K562 (cell line): ENCODE measurements at regions not wholly inside any gene's neighbourhood (a gene's known extent, or its start where the extent isn't known, plus 50 kb on each side); places are given as distances from the start of the nearest gene placed in this dataset.

Experiments used
- ATAC-seq: fragments of 200-7000 bp; cut with Tn5 transposase; 3 replicates; pipeline ENCODE4 v1.9.1; 2020; ENCODE audit warnings: moderate library complexity
- BruUV-seq: library from RNA; stranded (reverse); fragments of 400-500 nt; replicated peaks from 2 replicates; lab custom pipeline; 2021; lab: Mats Ljungman, UMichigan
- CTCF ChIA-PET: fragments of 300-600 bp; formaldehyde crosslinking; extraction: SDS; loops from one replicate; lab custom pipeline; 2021; ENCODE audit warnings: low intra/inter-chr PET ratio; lab: Yijun Ruan, JAX
- POLR2A ChIA-PET: fragments of 300-600, 350-650 bp; sonication (Branson Sonifier 250); formaldehyde crosslinking; extraction: SDS; loops from one replicate; lab custom pipeline; 2021; ENCODE audit warnings: antibody characterized with exemption, inconsistent platforms; lab: Yijun Ruan, JAX
- DNase-seq, 4 experiments: peaks; one replicate each; pipeline versions ENCODE4 v3.0.0 to v3.0.0-alpha.2; 2011 to 2018; ENCODE audit warnings: low spot score in 3 of 4, mixed read lengths in 3 of 4; ENCODE audit errors: extremely low read depth in 1 of 4
- FAIRE-seq: peaks from 2 replicates; lab custom pipeline; 2011; peaks lifted over from hg19 to GRCh38; lab: Jason Lieb, UNC
- H2AFZ ChIP-seq: 2 replicates; pipeline ENCODE4 v1.6.0; 2011; ENCODE audit warnings: low read depth, low read length, control low read depth, inconsistent platforms
- H3K27ac ChIP-seq: fragments of 200-600 bp; 3 replicates; pipeline ENCODE4 v1.8.0; 2011; ENCODE audit warnings: low read depth, mild to moderate bottlenecking, control low read depth, inconsistent platforms, low read length, moderate library complexity, mixed read lengths; ENCODE audit errors: extremely low read depth
- H3K27me3 ChIP-seq, 2 experiments: fragments of 300-600 bp in 1 of 2; 2 replicates in 1 of 2; 3 replicates in 1 of 2; pipeline versions ENCODE4 v1.6.0 to v1.8.0; 2011; ENCODE audit warnings: inconsistent platforms in 2 of 2, low read length in 2 of 2, mild to moderate bottlenecking in 1 of 2, mixed read lengths in 1 of 2, moderate library complexity in 1 of 2; ENCODE audit not compliant: control insufficient read depth in 2 of 2, insufficient read depth in 2 of 2
- H3K36me3 ChIP-seq: fragments of 300-600 bp; 3 replicates; pipeline ENCODE4 v1.8.0; 2011; ENCODE audit warnings: mild to moderate bottlenecking, low read length, inconsistent platforms; ENCODE audit not compliant: control insufficient read depth, insufficient read depth
- H3K4me1 ChIP-seq, 2 experiments: fragments of 200-600 bp in 1 of 2; replicated peaks in 1 of 2; 2 replicates in 1 of 2; 3 replicates in 1 of 2; pipeline versions ENCODE4 v1.5.1 to v1.8.0; 2011; ENCODE audit warnings: inconsistent platforms in 2 of 2, low read length in 2 of 2, mild to moderate bottlenecking in 1 of 2, mixed read lengths in 1 of 2, moderate library complexity in 1 of 2; ENCODE audit not compliant: control insufficient read depth in 2 of 2, insufficient read depth in 2 of 2
- H3K4me2 ChIP-seq: 2 replicates; pipeline ENCODE4 v1.6.1; 2011; ENCODE audit warnings: low read length, control low read depth, inconsistent platforms, mixed read lengths; ENCODE audit not compliant: insufficient read depth
- H3K4me3 ChIP-seq: fragments of 200-600 bp; sonication (generic), shearing (Covaris generic); 2 replicates; pipeline ENCODE4 v1.5.1; 2016; ENCODE audit warnings: control low read depth, inconsistent platforms
- H3K79me2 ChIP-seq: fragments of 200-600 bp; 3 replicates; pipeline ENCODE4 v1.8.0; 2011; ENCODE audit warnings: low read length, inconsistent platforms; ENCODE audit not compliant: control insufficient read depth, insufficient read depth
- H3K9ac ChIP-seq, 2 experiments: 2 replicates each; pipeline versions ENCODE4 v1.6.0 to v1.6.1; 2011; ENCODE audit warnings: low read depth in 2 of 2, low read length in 2 of 2, control low read depth in 1 of 2, inconsistent platforms in 1 of 2, mild to moderate bottlenecking in 1 of 2, mixed read lengths in 1 of 2; ENCODE audit not compliant: insufficient read depth in 1 of 2
- H3K9me1 ChIP-seq: one replicate; pipeline ENCODE4 v1.6.0; 2011; ENCODE audit warnings: inconsistent platforms, mild to moderate bottlenecking, low read length, moderate library complexity; ENCODE audit not compliant: control insufficient read depth, insufficient read depth
- H3K9me3 ChIP-seq: replicated peaks from 2 replicates; pipeline ENCODE4 v1.5.1; 2011; ENCODE audit warnings: low read depth, low read length, inconsistent platforms; ENCODE audit not compliant: control insufficient read depth, insufficient read depth
- H4K20me1 ChIP-seq: replicated peaks from 2 replicates; pipeline ENCODE4 v1.6.1; 2011; ENCODE audit warnings: low read length, inconsistent platforms, mixed read lengths; ENCODE audit not compliant: control insufficient read depth, insufficient read depth
- FOXA3 ChIP-seq, 2 experiments: fragments of 450-650 bp in 1 of 2; sonication (generic) in 1 of 2; formaldehyde crosslinking; IDR thresholded peaks in 1 of 2; conservative IDR thresholded peaks in 1 of 2; 2 replicates each; pipeline versions ENCODE4 v1.4.0 to v1.8.0; 2020 to 2022; ENCODE audit warnings: mild to moderate bottlenecking in 2 of 2, missing genetic modification reagents in 1 of 2
- GTF2A2 ChIP-seq: IDR thresholded peaks from 2 replicates; pipeline ENCODE4 v1.6.1; 2016; ENCODE audit warnings: mild to moderate bottlenecking, missing genetic modification characterization, missing compliant biosample characterization
- PHB2 ChIP-seq: fragments of 450-650 bp; IDR thresholded peaks from 2 replicates; pipeline ENCODE4 v1.6.1; 2017; ENCODE audit warnings: low read depth
- PHF20 ChIP-seq: fragments of 450-650 bp; IDR thresholded peaks from 2 replicates; pipeline ENCODE4 v1.6.1; 2018; ENCODE audit not compliant: partially characterized antibody
- SLC30A9 ChIP-seq: fragments of 250-450 bp; sonication (Bioruptor Pico); IDR thresholded peaks from 2 replicates; pipeline ENCODE4 v1.8.0; 2022; ENCODE audit warnings: mild to moderate bottlenecking, moderate library complexity
- TRIM24 ChIP-seq, 2 experiments: fragments of 450-650 bp; IDR thresholded peaks; 2 replicates each; pipeline ENCODE4 v1.6.1; 2016
- U2AF1 ChIP-seq: fragments of 200-400 bp; formaldehyde crosslinking; optimal IDR thresholded peaks from 2 replicates; pipeline ENCODE3; 2017; ENCODE audit warnings: mild to moderate bottlenecking, low read depth, low read length, moderate library complexity
- ZNF239 ChIP-seq: fragments of 250-450 bp; sonication (Bioruptor Pico); IDR thresholded peaks from 2 replicates; pipeline ENCODE4 v1.4.0; 2020; ENCODE audit warnings: mild to moderate bottlenecking
- ZNF41 ChIP-seq: fragments of 250-450 bp; sonication (Bioruptor Pico); conservative IDR thresholded peaks from 2 replicates; pipeline ENCODE4 v1.4.0; 2020; ENCODE audit warnings: mild to moderate bottlenecking
- ZNF75A ChIP-seq: fragments of 450-650 bp; formaldehyde crosslinking; IDR thresholded peaks from 2 replicates; pipeline ENCODE4 v1.4.0; 2020; ENCODE audit warnings: mild to moderate bottlenecking
- WGBS: fragments of 100-300 bp; shearing (Covaris generic); methylation state at CpG from one replicate; pipeline ENCODE4 v1.1.6; 2016; ENCODE audit warnings: low coverage, mixed read lengths; ENCODE audit not compliant: insufficient coverage; ENCODE audit errors: missing lambda C conversion rate; 5-methylcytosine and 5-hydroxymethylcytosine counted together
- in situ Hi-C: fragments of 300-500 bp; cut with MboI; formaldehyde crosslinking; loops from 4 replicates; pipeline ENCODE4 v1.15.0; 2018; ENCODE audit warnings: inconsistent platforms, mixed read lengths
- intact Hi-C: fragments of 100-400 bp; cut with micrococcal nuclease; formaldehyde crosslinking; loops from 2 replicates; pipeline ENCODE4 v1.14.2; 2022
- TF ChIP-seq, protein P1 (sequence below): fragments of 450-650 bp; IDR thresholded peaks from 2 replicates; pipeline ENCODE4 v1.6.1; 2016; ENCODE audit warnings: low read depth, mild to moderate bottlenecking, moderate library complexity
- TF ChIP-seq, protein P2 (sequence below): fragments of 450-650 bp; conservative IDR thresholded peaks from 2 replicates; pipeline ENCODE4 v1.6.1; 2016; ENCODE audit warnings: missing genetic modification characterization, low read depth, mild to moderate bottlenecking, control low read depth, missing compliant biosample characterization

DNA sequence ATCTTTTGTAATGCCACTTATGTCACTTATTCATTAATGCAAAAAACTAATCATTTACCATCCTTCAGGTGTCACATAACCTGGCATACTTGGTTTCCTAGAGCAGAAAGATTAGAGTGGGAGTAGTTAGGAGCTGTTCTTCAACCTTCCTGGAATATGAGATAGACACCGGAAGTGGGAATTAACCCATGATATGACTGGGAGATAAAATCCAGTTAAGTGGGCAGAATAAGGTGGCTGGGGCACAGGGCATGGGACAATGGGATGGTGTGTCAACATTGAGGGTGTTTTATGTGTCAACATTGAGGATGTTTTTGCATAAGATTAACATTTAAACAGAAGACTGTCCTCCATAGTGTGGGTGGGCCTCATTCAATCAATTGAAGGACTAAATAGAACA lies 94.3 kb upstream of the CBLB start:
- no peaks in the 10 kb centered on the region for H3K79me2 ChIP-seq
- intact Hi-C loops (no loop called here), in situ Hi-C loops (no loop called here)
- H4K20me1 ChIP-seq = no peaks in the 10 kb centered on the region
- BruUV-seq = no TSS peak
- TF ChIP-seq FOXA3 (CRISPR knock-in tag; conservative IDR thresholded peaks at IDR 0.05 in 1 of 2, IDR thresholded peaks at IDR 0.05 in 1 of 2) (no peak), SLC30A9 (CRISPR knock-in tag) (no peak), TRIM24 (IDR thresholded peaks at IDR 0.05) (no peak), U2AF1 (no peak), ZNF239 (no peak), GTF2A2 (no peak), ZNF41 (CRISPR knock-in tag) (no peak), PHF20 (no peak), PHB2 (no peak), ZNF75A (CRISPR knock-in tag) (no peak)
- TF ChIP-seq, protein P1, sequence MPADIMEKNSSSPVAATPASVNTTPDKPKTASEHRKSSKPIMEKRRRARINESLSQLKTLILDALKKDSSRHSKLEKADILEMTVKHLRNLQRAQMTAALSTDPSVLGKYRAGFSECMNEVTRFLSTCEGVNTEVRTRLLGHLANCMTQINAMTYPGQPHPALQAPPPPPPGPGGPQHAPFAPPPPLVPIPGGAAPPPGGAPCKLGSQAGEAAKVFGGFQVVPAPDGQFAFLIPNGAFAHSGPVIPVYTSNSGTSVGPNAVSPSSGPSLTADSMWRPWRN = no peak
- TF ChIP-seq, protein P2, sequence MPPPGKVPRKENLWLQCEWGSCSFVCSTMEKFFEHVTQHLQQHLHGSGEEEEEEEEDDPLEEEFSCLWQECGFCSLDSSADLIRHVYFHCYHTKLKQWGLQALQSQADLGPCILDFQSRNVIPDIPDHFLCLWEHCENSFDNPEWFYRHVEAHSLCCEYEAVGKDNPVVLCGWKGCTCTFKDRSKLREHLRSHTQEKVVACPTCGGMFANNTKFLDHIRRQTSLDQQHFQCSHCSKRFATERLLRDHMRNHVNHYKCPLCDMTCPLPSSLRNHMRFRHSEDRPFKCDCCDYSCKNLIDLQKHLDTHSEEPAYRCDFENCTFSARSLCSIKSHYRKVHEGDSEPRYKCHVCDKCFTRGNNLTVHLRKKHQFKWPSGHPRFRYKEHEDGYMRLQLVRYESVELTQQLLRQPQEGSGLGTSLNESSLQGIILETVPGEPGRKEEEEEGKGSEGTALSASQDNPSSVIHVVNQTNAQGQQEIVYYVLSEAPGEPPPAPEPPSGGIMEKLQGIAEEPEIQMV (tag) = no peak
- H3K9me1 ChIP-seq = no peaks in the 10 kb centered on the region
- H3K9ac ChIP-seq = no peak overlapping the region
- H3K27me3 ChIP-seq = no peaks in the 10 kb centered on the region
- no peak overlapping the region for H3K4me3 ChIP-seq
- DNase-seq = no peak
- no peak overlapping the region for H3K4me2 ChIP-seq
- no peak for FAIRE-seq
- 82% methylated on average over 1 of the region's 1 CpG for WGBS
- ATAC-seq = no peak
- H2AFZ ChIP-seq = no peak overlapping the region
- POLR2A ChIA-PET = no interaction called here
- no peaks in the 10 kb centered on the region for H3K36me3 ChIP-seq
- H3K4me1 ChIP-seq = no peaks in the 10 kb centered on the region; a peak in 2 of 5 replicates
- H3K9me3 ChIP-seq = 0 out of 2 replicates have a peak, but pooled peaks cover 1% of the 10 kb centered on the region
- no peak overlapping the region for H3K27ac ChIP-seq
- CTCF ChIA-PET = no interaction called here
